ENCODE measurements at regions not wholly inside any gene's neighbourhood (a gene's known extent, or its start where the extent isn't known, plus 50 kb on each side); places are given as distances from the start of the nearest gene placed in this dataset.

- TF ChIP-seq, protein P1, sequence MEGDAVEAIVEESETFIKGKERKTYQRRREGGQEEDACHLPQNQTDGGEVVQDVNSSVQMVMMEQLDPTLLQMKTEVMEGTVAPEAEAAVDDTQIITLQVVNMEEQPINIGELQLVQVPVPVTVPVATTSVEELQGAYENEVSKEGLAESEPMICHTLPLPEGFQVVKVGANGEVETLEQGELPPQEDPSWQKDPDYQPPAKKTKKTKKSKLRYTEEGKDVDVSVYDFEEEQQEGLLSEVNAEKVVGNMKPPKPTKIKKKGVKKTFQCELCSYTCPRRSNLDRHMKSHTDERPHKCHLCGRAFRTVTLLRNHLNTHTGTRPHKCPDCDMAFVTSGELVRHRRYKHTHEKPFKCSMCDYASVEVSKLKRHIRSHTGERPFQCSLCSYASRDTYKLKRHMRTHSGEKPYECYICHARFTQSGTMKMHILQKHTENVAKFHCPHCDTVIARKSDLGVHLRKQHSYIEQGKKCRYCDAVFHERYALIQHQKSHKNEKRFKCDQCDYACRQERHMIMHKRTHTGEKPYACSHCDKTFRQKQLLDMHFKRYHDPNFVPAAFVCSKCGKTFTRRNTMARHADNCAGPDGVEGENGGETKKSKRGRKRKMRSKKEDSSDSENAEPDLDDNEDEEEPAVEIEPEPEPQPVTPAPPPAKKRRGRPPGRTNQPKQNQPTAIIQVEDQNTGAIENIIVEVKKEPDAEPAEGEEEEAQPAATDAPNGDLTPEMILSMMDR (IDR thresholded peaks at IDR 0.05; ENCODE audit: low read depth, low read length, missing control alignments) = no peak
- DNase-seq (ENCODE audit: low read depth) = no peak
- H3K4me3 ChIP-seq (ENCODE audit: low read depth, low read length) = no peak overlapping the region
Measured at GRCh38 chr5:163878490-163878889, 373.1 kb downstream of the MAT2B start.

GRCh38 chr5:163880302-163880701 lies 374.9 kb downstream of the MAT2B start:
- no peak for DNase-seq (ENCODE audit: low read depth)
- no peak overlapping the region for H3K4me3 ChIP-seq (ENCODE audit: low read depth, low read length)
- TF ChIP-seq, protein P1 (IDR thresholded peaks at IDR 0.05; ENCODE audit: low read depth, low read length, missing control alignments) = no peak

- TF ChIP-seq, protein P1 (IDR thresholded peaks at IDR 0.05; ENCODE audit: low read depth, low read length, missing control alignments) = no peak
- no peak for DNase-seq (ENCODE audit: low read depth)
- H3K4me3 ChIP-seq (ENCODE audit: low read depth, low read length) = no peak overlapping the region
Measured at GRCh38 chr5:163885117-163885516, 379.7 kb downstream of the MAT2B start.

DNA sequence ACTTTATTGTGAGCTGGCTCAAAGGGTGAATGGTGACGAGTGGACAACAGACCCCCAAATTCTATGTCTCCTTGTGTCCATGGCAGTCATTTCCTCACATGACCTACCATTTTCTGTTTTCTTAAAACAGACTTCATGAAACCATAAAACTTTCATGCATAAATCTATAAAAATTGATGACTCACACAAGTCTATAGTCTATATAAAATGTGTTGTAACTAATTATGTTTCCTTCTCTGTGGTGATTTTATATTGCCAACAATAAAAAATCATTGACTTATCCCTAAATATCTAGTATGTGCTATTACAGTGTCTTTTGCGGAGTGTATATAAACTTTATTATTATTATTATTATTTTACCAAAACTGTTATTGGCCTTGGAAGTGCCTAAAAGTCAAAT lies 382.4 kb downstream of the MAT2B start:
- DNase-seq (ENCODE audit: low read depth) = no peak
- TF ChIP-seq, protein P1 (IDR thresholded peaks at IDR 0.05; ENCODE audit: low read depth, low read length, missing control alignments) = no peak
- H3K4me3 ChIP-seq (ENCODE audit: low read depth, low read length) = no peak overlapping the region

DNA sequence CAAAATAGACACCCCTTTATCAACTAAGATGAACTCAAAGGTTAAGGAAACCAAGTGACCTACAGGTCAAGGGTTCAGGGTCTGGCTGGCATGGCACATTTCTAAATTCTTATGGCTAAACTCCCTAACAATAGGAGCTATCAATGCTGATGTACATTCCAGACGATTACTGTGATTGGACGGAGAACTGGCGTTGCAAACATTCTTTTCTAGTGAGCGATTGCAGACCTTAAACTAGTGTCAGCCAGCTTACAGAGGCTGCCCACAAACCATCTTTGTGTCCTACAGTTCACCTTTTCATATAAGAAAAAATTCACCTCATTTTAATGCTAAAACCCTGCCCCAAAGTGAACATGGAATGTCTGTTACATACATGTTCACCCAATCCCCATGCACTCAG lies 382.9 kb downstream of the MAT2B start:
- no peak overlapping the region for H3K4me3 ChIP-seq (ENCODE audit: low read depth, low read length)
- TF ChIP-seq, protein P1 (IDR thresholded peaks at IDR 0.05; ENCODE audit: low read depth, low read length, missing control alignments) = no peak
- DNase-seq (ENCODE audit: low read depth) = no peak

DNA sequence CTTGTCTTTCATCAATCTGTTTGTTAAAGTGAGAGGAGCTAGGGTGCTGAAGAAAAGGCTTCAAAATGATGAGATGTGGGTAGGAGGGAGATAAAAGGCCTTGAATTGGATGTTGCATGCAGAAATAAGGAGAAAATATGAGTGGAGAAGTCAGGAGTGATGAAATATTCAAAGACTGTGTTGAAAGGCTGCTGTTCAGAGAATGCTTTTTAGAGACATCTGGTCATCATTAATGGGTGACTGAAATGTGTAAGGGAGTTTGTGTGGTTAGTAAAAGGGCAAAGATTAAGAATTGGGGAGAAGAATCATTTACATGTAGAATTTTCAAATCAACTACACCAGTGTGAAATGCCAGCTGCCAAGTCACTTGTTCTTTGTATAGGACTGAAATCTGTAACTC lies 383.9 kb downstream of the MAT2B start:
- H3K4me3 ChIP-seq (ENCODE audit: low read depth, low read length) = no peak overlapping the region
- DNase-seq (ENCODE audit: low read depth) = no peak
- TF ChIP-seq, protein P1 (IDR thresholded peaks at IDR 0.05; ENCODE audit: low read depth, low read length, missing control alignments) = no peak

DNA sequence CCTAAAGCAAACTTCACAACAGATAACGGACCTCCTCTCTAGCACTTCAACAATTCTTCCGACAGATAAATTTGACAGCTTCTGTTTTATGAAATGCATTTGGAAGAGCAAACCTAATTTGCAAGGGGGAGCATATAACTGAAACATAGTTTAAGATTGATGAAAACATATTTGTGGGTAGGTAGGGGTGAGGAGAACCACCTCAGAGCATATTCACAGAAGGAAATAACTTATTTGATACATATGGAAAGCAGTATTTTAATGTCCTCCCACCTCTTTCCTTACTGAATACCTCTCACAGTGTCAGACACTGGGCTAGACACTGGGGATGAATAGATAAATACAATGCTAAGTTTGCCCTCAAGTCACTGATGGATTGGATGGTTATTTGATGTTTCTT lies 384.8 kb downstream of the MAT2B start:
- H3K4me3 ChIP-seq (ENCODE audit: low read depth, low read length) = no peak overlapping the region
- TF ChIP-seq, protein P1 (IDR thresholded peaks at IDR 0.05; ENCODE audit: low read depth, low read length, missing control alignments) = no peak
- no peak for DNase-seq (ENCODE audit: low read depth)

Data from GM12864 (cell line).